Activated B cell treated with CpG ODN at 0.5 μM for 24 hours (primary cell): ENCODE measurements at regions not wholly inside any gene's neighbourhood (a gene's known extent, or its start where the extent isn't known, plus 50 kb on each side); places are given as distances from the start of the nearest gene placed in this dataset.

Source experiments
- ATAC-seq: fragments of 200-7000 bp; cut with Tn5 transposase; one replicate; pipeline ENCODE4 v1.10.0; 2021; ENCODE audit warnings: low read depth, mild to moderate bottlenecking, moderate library complexity
- CTCF ChIA-PET: fragments of 350-600 bp; sonication (Branson Sonifier 250); formaldehyde crosslinking; loops from one replicate; lab custom pipeline; 2021; ENCODE audit warnings: antibody characterized with exemption; lab: Charles Lee
- POLR2A ChIA-PET: fragments of 350-600 bp; sonication (Branson Sonifier 250); formaldehyde crosslinking; loops from one replicate; lab custom pipeline; 2021; ENCODE audit warnings: antibody characterized with exemption; lab: Charles Lee
- DNase-seq: peaks from one replicate; pipeline ENCODE4 v3.0.0; 2022
- H3K27ac Mint-ChIP-seq: one replicate; pipeline ENCODE4 v1.8.0; 2020; ENCODE audit warnings: mixed read lengths
- H3K27me3 Mint-ChIP-seq: one replicate; pipeline ENCODE4 v1.8.0; 2021; ENCODE audit warnings: mixed read lengths
- H3K36me3 Mint-ChIP-seq: one replicate; pipeline ENCODE4 v1.8.0; 2021; ENCODE audit warnings: low read depth, mixed read lengths
- H3K4me1 Mint-ChIP-seq: one replicate; pipeline ENCODE4 v1.8.0; 2021; ENCODE audit warnings: mixed read lengths
- H3K4me3 Mint-ChIP-seq: one replicate; pipeline ENCODE4 v1.8.0; 2020; ENCODE audit warnings: mild to moderate bottlenecking, mixed read lengths
- H3K9me3 Mint-ChIP-seq: one replicate; pipeline ENCODE4 v1.8.0; 2020; ENCODE audit warnings: mixed read lengths
- CTCF ChIP-seq: fragments of 200-600 bp; IDR thresholded peaks from one replicate; pipeline ENCODE4 v1.8.0; 2022; ENCODE audit warnings: antibody characterized with exemption, mild to moderate bottlenecking
- intact Hi-C: fragments of 100-400 bp; cut with micrococcal nuclease; formaldehyde crosslinking; loops from one replicate; pipeline ENCODE4 v1.15.1; 2024

DNA sequence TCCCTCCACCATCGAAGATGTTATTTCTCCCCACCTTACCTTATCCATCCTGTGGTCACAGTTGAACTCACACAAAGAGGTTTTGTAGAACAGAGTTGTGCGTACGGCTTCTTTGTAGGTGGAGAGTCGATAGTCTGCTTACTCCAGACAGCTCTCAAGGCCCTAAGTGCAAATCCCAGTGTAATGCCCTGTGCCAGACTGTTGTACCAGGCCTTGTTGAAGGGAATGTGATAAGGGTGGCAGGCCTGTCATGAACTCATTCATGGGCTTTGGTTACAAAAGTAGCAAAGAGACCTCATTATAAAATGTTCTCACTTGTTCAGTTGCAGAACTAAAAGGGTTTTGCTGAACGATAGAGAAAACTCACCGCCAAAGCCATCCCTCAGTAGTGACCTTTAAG, 288.7 kb upstream of the CADM1 start:
- DNase-seq (no peak), ATAC-seq (no peak)
- intact Hi-C loops, result no loop called here
- Mint-ChIP-seq H3K36me3 (no peaks in the 10 kb centered on the region), H3K4me1 (no peaks in the 10 kb centered on the region), H3K4me3 (no peak overlapping the region), H3K9me3 (no peaks in the 10 kb centered on the region), H3K27ac (no peak overlapping the region), H3K27me3 (no peaks in the 10 kb centered on the region)
- CTCF ChIA-PET, result no interaction called here
- no peak for TF ChIP-seq CTCF
- POLR2A ChIA-PET, result no interaction called here

GRCh38 chr11:115787302-115787701, 283.1 kb upstream of the CADM1 start:
- Mint-ChIP-seq H3K4me3 (no peak overlapping the region), H3K9me3 (no peaks in the 10 kb centered on the region), H3K36me3 (no peaks in the 10 kb centered on the region), H3K4me1 (no peaks in the 10 kb centered on the region), H3K27ac (no peak overlapping the region), H3K27me3 (no peaks in the 10 kb centered on the region)
- no peak for DNase-seq
- no peak for ATAC-seq
- intact Hi-C loops, result no loop called here
- no peak for TF ChIP-seq CTCF
- ChIA-PET CTCF (no interaction called here), POLR2A (no interaction called here)

DNA sequence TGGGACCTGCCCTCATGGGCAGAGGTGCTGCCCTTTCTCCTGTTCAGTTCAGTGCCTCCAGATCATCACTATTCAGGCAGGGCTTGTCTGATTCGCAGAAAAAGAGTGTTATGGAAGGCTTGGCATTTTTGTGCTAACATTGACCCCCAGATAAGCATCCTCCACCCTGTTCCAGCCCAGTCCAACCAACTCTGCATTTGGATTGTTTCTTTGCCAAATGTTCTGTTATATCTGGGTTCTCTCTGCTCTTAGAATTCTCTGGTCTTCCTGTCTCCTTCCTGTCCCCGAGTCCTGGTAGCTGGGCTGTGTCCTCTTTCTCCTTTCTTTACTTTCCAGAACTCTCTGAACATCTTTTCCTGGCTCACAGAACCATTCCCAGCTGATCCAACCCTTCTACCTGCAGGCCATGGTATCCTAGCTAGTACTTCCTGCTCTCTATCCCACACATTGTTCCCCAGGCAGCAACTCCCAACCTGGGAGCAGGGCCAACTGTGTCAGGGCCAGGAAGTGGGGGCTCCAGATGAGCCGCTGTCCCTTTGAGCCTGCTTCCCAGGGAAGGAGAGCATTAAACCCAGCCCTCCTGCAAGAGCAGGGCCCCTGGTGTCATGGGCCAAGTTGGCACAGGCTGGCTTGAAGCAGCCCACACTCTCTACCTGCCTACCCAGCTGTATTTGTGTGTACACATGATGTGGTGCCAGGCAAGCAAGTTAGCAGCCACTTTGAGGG, 280.7 kb upstream of the CADM1 start:
- POLR2A ChIA-PET, result no interaction called here
- ATAC-seq, result no peak
- Mint-ChIP-seq H3K9me3 (no peaks in the 10 kb centered on the region), H3K27me3 (no peaks in the 10 kb centered on the region), H3K27ac (no peak overlapping the region), H3K36me3 (no peaks in the 10 kb centered on the region), H3K4me1 (no peaks in the 10 kb centered on the region), H3K4me3 (no peak overlapping the region)
- no peak for DNase-seq
- no peak for TF ChIP-seq CTCF
- CTCF ChIA-PET, result no interaction called here
- intact Hi-C loops, result no loop called here

GRCh38 chr11:115780646-115781362, 276.6 kb upstream of the CADM1 start:
- Mint-ChIP-seq H3K27ac (no peak overlapping the region), H3K9me3 (no peaks in the 10 kb centered on the region), H3K4me3 (no peak overlapping the region), H3K4me1 (no peaks in the 10 kb centered on the region), H3K36me3 (no peaks in the 10 kb centered on the region), H3K27me3 (no peaks in the 10 kb centered on the region)
- ChIA-PET POLR2A (no interaction called here), CTCF (no interaction called here)
- ATAC-seq, result no peak
- DNase-seq, result no peak
- no peak for TF ChIP-seq CTCF
- intact Hi-C loops, result no loop called here

DNA sequence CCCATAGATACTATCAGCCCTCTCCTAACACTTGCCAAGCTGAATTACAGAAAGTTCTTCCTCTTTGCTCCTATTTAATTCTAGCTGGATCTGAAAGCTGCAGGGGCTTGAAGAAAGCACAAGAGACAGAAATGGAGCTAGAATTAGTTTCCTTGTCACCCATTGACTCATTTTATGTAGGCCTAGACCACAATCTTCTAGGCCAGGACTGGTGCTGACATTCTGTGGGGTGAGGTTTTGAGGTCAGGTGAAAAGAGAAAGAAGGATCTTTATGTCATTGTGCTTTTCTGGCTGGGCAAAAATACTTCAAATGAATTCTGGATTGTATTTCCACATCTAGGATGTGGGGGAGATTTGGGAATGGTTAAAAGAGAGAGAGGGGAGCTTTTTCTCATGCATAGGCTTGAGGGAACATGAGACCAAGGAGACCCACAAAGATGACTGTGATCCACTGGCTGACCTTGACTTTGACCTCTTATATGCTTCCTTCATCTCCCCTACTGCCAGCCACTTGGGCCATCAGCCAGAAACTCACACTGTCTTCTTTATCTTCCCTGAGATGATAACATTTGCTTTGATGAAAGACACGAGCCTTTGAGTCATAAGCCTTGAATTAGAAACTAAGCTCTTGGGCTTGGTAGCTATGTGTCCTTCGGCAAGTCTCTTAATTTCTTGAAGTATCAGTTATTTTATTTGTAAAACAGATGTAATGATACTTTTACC, 274.9 kb upstream of the CADM1 start:
- H3K4me1 Mint-ChIP-seq, result no peaks in the 10 kb centered on the region
- ChIA-PET CTCF (no interaction called here), POLR2A (no interaction called here)
- no peaks in the 10 kb centered on the region for H3K36me3 Mint-ChIP-seq
- no peaks in the 10 kb centered on the region for H3K9me3 Mint-ChIP-seq
- intact Hi-C loops, result no loop called here
- TF ChIP-seq CTCF, result no peak
- no peaks in the 10 kb centered on the region for H3K27me3 Mint-ChIP-seq
- H3K27ac Mint-ChIP-seq, result no peak overlapping the region
- ATAC-seq (no peak), DNase-seq (no peak)
- H3K4me3 Mint-ChIP-seq, result no peak overlapping the region
